GM12878 (cell line): ENCODE measurements at regions not wholly inside any gene's neighbourhood (a gene's known extent, or its start where the extent isn't known, plus 50 kb on each side); places are given as distances from the start of the nearest gene placed in this dataset.
"Not testable (repeated sequence)": the region's sequence is repeated elsewhere in the genome, so short reads cannot be mapped to it uniquely, and the experiment has no call there.

Experiments used
- CTCF ChIP-seq, 3 experiments: IDR thresholded peaks in 2 of 3; conservative IDR thresholded peaks in 1 of 3; 2 replicates each; pipeline ENCODE4 v1.5.1; 2011; ENCODE audit warnings: low read depth in 3 of 3, low read length in 3 of 3, mild to moderate bottlenecking in 3 of 3, control low read depth in 2 of 3, moderate library complexity in 2 of 3, inconsistent platforms in 1 of 3, mixed read lengths in 1 of 3; ENCODE audit not compliant: control insufficient read depth in 2 of 3, insufficient read depth in 1 of 3; ENCODE audit errors: extremely low read depth in 1 of 3
- ELK1 ChIP-seq: IDR thresholded peaks from 2 replicates; pipeline ENCODE4 v1.6.1; 2012; ENCODE audit warnings: low read depth, low read length, improper control_type of control experiment
- ZNF24 ChIP-seq: fragments of 450-650 bp; IDR thresholded peaks from 2 replicates; pipeline ENCODE4 v1.6.1; 2017; ENCODE audit warnings: antibody characterized with exemption, mild to moderate bottlenecking

GRCh38 chr6:166790808-166791207 lies 163.8 kb upstream of the RPS6KA2 start:
- TF ChIP-seq CTCF (IDR thresholded peaks at IDR 0.05 in 2 of 3, conservative IDR thresholded peaks at IDR 0.05 in 1 of 3; ENCODE audit: control insufficient read depth in 2 of 3, extremely low read depth in 1 of 3, insufficient read depth in 1 of 3, low read depth in 3 of 3, low read length in 3 of 3); ELK1; ZNF24: not testable (repeated sequence)
